COLO668 (cell line): ENCODE measurements at regions not wholly inside any gene's neighbourhood (a gene's known extent, or its start where the extent isn't known, plus 50 kb on each side); places are given as distances from the start of the nearest gene placed in this dataset.

Experiments
- DNase-seq: peaks from one replicate; lab custom pipeline; 2025; ENCODE audit not compliant: unreplicated experiment; lab: John Stamatoyannopoulos, UW

GRCh38 chr4:63526251-63526650, 883.0 kb downstream of the TECRL start:
- DNase-seq = no peak

- DNase-seq = no peak
These were observed 884.5 kb downstream of the TECRL start for GRCh38 chr4:63524764-63525163.

DNA sequence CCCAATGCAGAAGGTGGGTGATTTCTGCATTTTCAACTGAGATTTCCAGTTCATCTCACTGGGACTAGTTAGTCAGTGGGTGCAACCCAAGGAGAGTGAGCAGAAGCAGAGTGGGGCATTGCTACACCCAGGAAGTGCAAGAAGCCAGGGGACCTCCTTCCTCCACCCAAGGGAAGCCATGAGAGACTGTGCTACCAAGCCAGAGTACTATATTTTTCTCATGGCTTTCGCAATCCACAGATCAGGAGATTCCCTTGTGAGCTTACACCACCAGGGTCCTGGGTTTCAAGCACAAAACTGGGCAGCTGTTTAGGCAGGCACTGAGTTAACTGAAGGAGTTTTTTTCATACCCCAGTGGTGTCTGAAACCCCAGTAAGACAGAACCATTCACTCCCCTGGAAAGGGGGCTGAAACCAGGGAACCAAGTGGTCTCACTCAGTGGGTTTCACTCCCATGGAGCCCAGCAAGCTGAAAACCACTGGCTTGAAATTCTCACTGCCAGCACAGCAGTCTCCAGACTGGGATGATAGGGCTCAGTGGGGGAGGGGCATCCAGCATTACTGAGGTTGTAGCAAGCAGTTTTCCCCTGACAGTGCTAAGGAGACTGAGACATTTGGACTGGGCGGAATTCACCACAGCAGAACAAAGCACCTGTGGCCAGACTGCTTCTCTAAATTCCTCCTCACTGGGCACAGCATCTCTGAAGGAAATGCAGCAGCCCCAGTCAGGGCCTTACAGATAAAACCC, 903.4 kb downstream of the TECRL start:
- no peak for DNase-seq

GRCh38 chr4:63493265-63493664, 916.0 kb downstream of the TECRL start:
- DNase-seq = no peak

GRCh38 chr4:63492515-63492914, 916.7 kb downstream of the TECRL start:
- DNase-seq = no peak

- no peak for DNase-seq
These were observed 944.9 kb downstream of the TECRL start for GRCh38 chr4:63464393-63464792.

- DNase-seq = no peak
These were observed 949.2 kb downstream of the TECRL start for GRCh38 chr4:63460075-63460474.

- DNase-seq = no peak
These were observed 949.9 kb downstream of the TECRL start for GRCh38 chr4:63459329-63459728.

- DNase-seq = no peak
These were observed 951.2 kb downstream of the TECRL start for GRCh38 chr4:63458010-63458409.

DNA sequence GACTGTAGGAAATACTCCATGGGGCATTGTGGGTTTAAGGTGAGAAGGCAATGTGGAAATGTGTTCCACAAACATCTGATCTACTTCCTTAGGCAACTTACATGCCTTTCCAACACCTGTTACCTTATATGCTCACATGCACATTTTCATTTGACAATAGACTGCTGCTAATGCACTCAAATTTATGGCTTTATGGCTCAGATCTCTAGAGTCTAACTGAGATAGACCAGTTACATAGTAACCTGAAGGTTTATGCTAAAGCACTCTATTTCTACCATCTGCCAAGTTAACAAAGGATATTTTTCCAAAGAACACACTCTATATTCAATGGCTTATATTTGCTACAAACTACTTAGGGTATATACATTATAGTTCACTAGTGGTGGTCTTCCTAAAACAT, 969.0 kb downstream of the TECRL start:
- DNase-seq = no peak

GRCh38 chr4:63430105-63430504, 979.1 kb downstream of the TECRL start:
- DNase-seq = no peak

DNA sequence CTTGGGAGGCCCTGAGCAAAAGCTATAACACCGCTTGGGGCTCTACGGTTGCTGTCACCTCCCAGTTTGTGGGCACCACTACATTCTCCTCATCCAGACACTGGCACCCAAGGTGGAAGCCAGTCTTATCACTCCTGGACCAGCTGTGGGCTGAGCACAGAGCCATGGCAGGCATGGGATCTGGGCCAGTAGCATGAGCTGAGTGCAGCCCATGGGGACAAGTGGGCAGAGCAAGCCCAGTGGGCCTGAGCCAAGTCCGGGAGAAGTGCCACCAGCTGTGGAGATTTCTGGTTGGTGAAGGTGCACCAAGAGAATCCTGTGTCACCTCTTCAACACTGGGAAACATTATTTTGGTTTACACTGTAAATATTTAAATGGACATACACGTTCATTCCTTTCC, 1013.0 kb downstream of the TECRL start:
- DNase-seq = no peak

- no peak for DNase-seq
These were observed 1015.7 kb downstream of the TECRL start for GRCh38 chr4:63393544-63393943.

DNA sequence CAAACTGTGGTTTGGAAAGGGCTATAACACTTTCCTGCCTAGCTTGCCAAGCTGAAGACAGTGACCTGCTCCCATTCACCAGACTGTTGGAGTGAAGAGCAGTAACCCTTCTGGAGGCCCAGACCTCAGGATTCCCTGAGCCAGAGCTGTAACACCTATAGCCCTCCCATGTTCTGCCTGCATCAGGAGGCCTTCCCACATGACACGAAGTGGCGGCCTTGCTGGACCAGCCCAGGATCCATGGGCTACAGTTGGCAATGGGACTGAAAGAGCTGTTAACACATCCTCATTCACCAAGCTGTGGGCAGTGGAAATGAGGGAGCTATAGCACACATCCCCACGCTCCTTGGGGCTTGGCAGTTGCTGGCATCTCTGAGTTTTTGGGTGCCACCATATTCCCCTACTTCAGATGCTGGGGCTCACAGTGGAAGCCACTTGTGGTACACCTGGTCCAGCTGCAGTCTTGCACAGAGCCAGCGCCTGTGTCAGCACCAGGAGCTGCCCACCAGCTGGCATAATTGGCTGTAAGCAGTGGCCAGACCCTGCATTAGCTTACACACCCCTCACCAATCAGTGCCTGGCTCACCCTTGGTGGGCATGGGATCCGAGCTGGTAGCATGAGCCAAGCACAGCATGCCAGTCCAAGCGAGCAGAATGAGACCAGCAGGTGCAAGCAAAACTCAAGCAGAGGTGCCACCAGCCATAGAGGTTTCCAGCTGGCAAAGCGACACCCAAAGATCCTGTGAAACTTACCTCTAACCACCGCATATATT, 1029.3 kb downstream of the TECRL start:
- DNase-seq = no peak

DNA sequence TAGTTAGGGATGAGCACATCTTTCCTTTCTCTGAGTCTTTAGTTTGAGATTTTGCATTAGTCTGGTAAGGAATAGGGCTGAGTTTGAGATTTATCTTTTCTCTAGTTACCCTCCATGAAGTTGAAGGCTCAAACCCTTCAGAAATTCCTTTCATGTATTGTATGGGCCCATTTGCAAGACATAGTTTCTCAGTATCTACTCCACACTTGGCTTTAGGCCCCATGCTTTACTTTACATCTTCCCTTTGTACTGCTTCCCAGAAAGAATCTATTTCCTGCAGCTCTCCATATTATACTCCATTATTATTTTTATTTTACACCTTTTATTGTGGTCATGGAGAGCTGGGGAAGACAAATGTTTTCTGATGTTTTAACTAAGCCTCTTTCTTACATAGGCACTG, 1038.2 kb downstream of the TECRL start:
- DNase-seq = no peak

- DNase-seq = no peak
These were observed 1047.6 kb downstream of the TECRL start for GRCh38 chr4:63361628-63362027.

GRCh38 chr4:63361066-63361465, 1048.2 kb downstream of the TECRL start:
- DNase-seq = no peak

DNA sequence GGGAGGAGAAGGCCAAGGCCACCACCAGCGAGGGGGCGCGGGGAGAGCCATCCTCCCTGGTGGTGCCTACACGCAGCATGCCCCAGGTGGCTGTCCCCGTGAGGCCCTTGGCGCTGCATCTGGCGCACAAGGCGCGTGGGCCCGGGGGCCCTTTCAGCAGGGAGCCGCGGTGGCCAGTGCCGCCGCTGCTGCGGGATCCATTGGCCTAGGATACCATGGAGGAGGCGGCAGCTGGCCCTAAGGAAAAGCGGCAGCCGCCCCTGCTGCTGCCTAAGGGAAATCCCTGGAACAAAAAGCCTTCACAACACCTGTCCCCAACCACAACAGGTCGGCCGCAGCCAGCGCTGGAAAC, 1059.6 kb downstream of the TECRL start:
- no peak for DNase-seq

GRCh38 chr4:63348735-63349673, 1060.2 kb downstream of the TECRL start:
- DNase-seq = no peak

DNA sequence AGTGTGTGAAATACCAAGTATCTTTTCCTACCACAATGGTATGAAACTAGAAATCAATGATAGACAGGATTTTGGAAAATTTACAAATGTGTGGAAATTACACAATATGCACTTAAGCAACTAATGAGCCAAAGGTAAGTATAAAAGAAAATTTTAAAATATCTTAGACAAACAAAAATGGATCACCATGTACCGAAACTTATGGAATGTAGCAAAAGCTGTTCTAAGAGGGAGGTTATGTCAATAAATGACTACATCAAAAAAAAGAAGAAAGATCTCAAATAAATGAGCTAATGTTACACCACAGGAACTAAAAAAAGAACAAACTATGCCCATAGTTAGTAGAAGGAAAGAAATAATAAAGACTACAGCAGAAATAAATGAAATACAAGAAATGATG, 1084.1 kb downstream of the TECRL start:
- no peak for DNase-seq

DNA sequence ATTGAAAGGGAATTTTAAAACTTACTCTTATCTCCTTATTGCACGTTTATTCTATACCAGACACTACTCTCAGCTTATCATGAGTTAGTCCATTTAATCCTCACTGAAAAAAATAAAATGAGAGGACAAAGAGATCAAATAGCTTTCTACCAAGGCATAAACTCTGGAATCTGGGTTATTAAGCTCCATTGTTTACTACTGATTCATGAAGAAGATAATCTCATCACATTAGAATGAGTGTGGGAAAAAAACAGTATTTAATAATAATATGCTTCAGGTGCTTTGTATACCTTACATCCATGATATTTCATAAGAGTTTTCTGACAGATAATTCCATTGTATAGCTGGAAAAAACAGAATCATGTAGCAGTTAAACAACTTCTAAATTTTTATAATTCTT, 1092.6 kb downstream of the TECRL start:
- no peak for DNase-seq

DNA sequence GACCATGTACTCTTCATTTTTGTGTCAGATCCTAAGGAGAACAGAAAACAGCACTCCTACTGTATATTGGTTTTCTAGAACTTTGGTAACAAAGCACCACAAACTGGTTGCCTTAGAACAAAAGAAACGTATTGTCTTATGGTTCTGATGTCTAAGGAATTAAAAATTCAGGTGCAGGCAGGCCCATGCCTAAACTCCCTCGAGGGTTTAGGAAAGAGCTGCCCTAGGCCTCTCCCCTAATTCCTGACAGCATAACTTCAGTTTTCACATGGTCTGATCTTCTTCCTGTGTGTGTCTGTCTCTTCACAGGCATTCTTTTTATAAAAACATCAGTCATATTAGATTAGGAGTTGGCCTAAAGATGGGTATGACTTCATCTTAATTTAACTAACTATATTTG, 1093.6 kb downstream of the TECRL start:
- DNase-seq = no peak
